HCT116 (cell line): ENCODE measurements at regions not wholly inside any gene's neighbourhood (a gene's known extent, or its start where the extent isn't known, plus 50 kb on each side); places are given as distances from the start of the nearest gene placed in this dataset.
"Not testable (repeated sequence)": the region's sequence is repeated elsewhere in the genome, so short reads cannot be mapped to it uniquely, and the experiment has no call there.

Experiments
- ATAC-seq: fragments of 200-7000 bp; cut with Tn5 transposase; 2 replicates; pipeline ENCODE4 v1.9.1; 2020; ENCODE audit warnings: mild to moderate bottlenecking, moderate library complexity
- BruUV-seq: library from RNA; stranded (reverse); fragments of 400-500 nt; replicated peaks from 2 replicates; lab custom pipeline; 2021; lab: Mats Ljungman, UMichigan
- CTCF ChIA-PET: fragments of 300-600 bp; sonication (Branson Sonifier 250); formaldehyde crosslinking; loops from one replicate; lab custom pipeline; 2021; ENCODE audit warnings: antibody characterized with exemption; lab: Charles Lee
- POLR2A ChIA-PET: fragments of 300-600, 350-600 bp; sonication (Branson Sonifier 250); formaldehyde crosslinking; loops from one replicate; lab custom pipeline; 2021; ENCODE audit warnings: antibody characterized with exemption; lab: Charles Lee
- RAD21 ChIA-PET, 2 experiments: fragments of 300-600 bp; sonication (Branson Sonifier 250); formaldehyde crosslinking; loops; one replicate each; lab custom pipeline; 2023; ENCODE audit warnings: low total read pairs in 2 of 2; ENCODE audit not compliant: uncharacterized antibody in 2 of 2, unreplicated experiment in 2 of 2, low non-redundant PET in 1 of 2; lab: Charles Lee
- DNase-seq: peaks from one replicate; pipeline ENCODE4 v3.0.0-alpha.2; 2010; ENCODE audit warnings: low read depth, low spot score
- H2AFZ ChIP-seq: fragments of 200-600 bp; shearing (Covaris generic), sonication (generic); 2 replicates; pipeline ENCODE4 v1.6.1; 2017; ENCODE audit warnings: low read depth, mixed run types, mixed read lengths, antibody characterized with exemption, low read length; ENCODE audit not compliant: poor library complexity, severe bottlenecking
- H3K27ac ChIP-seq: 2 replicates; pipeline ENCODE4 v1.5.1; 2012; ENCODE audit warnings: low read depth, low read length
- H3K27me3 ChIP-seq: fragments of 200-600 bp; sonication (generic); 2 replicates; pipeline ENCODE4 v1.6.1; 2016; ENCODE audit warnings: mixed run types, low read length, mixed read lengths; ENCODE audit not compliant: insufficient read depth
- H3K36me3 ChIP-seq, 2 experiments: fragments of 200-500 bp in 1 of 2; fragments of 200-600 bp in 1 of 2; sonication (Bioruptor generic) in 1 of 2; sonication (generic) in 1 of 2; 2 replicates each; pipeline versions ENCODE4 v1.5.1 to v1.6.1; 2014 to 2016; ENCODE audit warnings: low read length in 2 of 2, inconsistent platforms in 1 of 2, mixed read lengths in 1 of 2, mixed run types in 1 of 2; ENCODE audit not compliant: insufficient read depth in 2 of 2, control insufficient read depth in 1 of 2
- H3K4me1 ChIP-seq, 2 experiments: fragments of 200-600 bp in 1 of 2; sonication (generic) in 1 of 2; 2 replicates each; pipeline versions ENCODE4 v1.5.1 to v1.6.1; 2012 to 2017; ENCODE audit warnings: low read length in 2 of 2, inconsistent platforms in 1 of 2, mild to moderate bottlenecking in 1 of 2, mixed read lengths in 1 of 2, mixed run types in 1 of 2, moderate library complexity in 1 of 2; ENCODE audit not compliant: insufficient read depth in 2 of 2, control insufficient read depth in 1 of 2
- H3K4me2 ChIP-seq: fragments of 200-600 bp; sonication (generic); 2 replicates; pipeline ENCODE4 v1.6.1; 2017; ENCODE audit warnings: mixed run types, low read length, mixed read lengths
- H3K4me3 ChIP-seq, 2 experiments: fragments of 200-600 bp in 1 of 2; sonication (generic) in 1 of 2; replicated peaks in 1 of 2; 2 replicates each; pipeline ENCODE4 v1.5.1; 2011 to 2016; ENCODE audit warnings: low read length in 2 of 2, control low read depth in 1 of 2, low read depth in 1 of 2, mild to moderate bottlenecking in 1 of 2, mixed read lengths in 1 of 2, mixed run types in 1 of 2
- H3K79me2 ChIP-seq: fragments of 200-600 bp; sonication (generic); 2 replicates; pipeline ENCODE4 v1.6.1; 2017; ENCODE audit warnings: mild to moderate bottlenecking, mixed run types, low read length, moderate library complexity, mixed read lengths; ENCODE audit not compliant: insufficient read depth
- H3K9ac ChIP-seq: fragments of 200-600 bp; sonication (generic); 2 replicates; pipeline ENCODE4 v1.6.1; 2016; ENCODE audit warnings: low read length, mixed read lengths
- H3K9me2 ChIP-seq: fragments of 200-600 bp; sonication (generic), shearing (Covaris generic); 2 replicates; pipeline ENCODE4 v1.6.1; 2017; ENCODE audit warnings: mixed run types, mild to moderate bottlenecking, moderate library complexity; ENCODE audit not compliant: insufficient read depth
- H3K9me3 ChIP-seq, 2 experiments: fragments of 200-500 bp in 1 of 2; fragments of 200-600 bp in 1 of 2; sonication (Bioruptor generic) in 1 of 2; sonication (generic) in 1 of 2; 2 replicates each; pipeline ENCODE4 v1.6.1; 2014 to 2017; ENCODE audit warnings: low read length in 2 of 2, mixed read lengths in 2 of 2, inconsistent platforms in 1 of 2, low read depth in 1 of 2, mild to moderate bottlenecking in 1 of 2, mixed run types in 1 of 2, moderate library complexity in 1 of 2; ENCODE audit not compliant: control insufficient read depth in 1 of 2, insufficient read depth in 1 of 2
- H4K20me1 ChIP-seq: fragments of 200-600 bp; sonication (generic), shearing (Covaris generic); 2 replicates; pipeline ENCODE4 v1.6.1; 2017; ENCODE audit warnings: mixed run types, mild to moderate bottlenecking, moderate library complexity; ENCODE audit not compliant: insufficient read depth
- EGR1 ChIP-seq: IDR thresholded peaks from 2 replicates; pipeline ENCODE4 v1.6.1; 2012; ENCODE audit warnings: low read depth
- FOSL1 ChIP-seq: IDR thresholded peaks from 2 replicates; pipeline ENCODE4 v1.6.1; 2012; ENCODE audit warnings: low read depth
- JUND ChIP-seq: IDR thresholded peaks from 2 replicates; pipeline ENCODE4 v1.6.1; 2012
- SP1 ChIP-seq: IDR thresholded peaks from 2 replicates; pipeline ENCODE4 v1.6.1; 2012; ENCODE audit warnings: low read depth
- intact Hi-C: fragments of 100-400 bp; cut with micrococcal nuclease; formaldehyde crosslinking; loops from 2 replicates; pipeline ENCODE4 v1.10.0; 2022
- TF ChIP-seq, protein P1 (sequence below): IDR thresholded peaks from 2 replicates; pipeline ENCODE4 v1.6.1; 2012
- TF ChIP-seq, protein P2 (sequence below): IDR thresholded peaks from 2 replicates; pipeline ENCODE4 v1.6.1; 2012

DNA sequence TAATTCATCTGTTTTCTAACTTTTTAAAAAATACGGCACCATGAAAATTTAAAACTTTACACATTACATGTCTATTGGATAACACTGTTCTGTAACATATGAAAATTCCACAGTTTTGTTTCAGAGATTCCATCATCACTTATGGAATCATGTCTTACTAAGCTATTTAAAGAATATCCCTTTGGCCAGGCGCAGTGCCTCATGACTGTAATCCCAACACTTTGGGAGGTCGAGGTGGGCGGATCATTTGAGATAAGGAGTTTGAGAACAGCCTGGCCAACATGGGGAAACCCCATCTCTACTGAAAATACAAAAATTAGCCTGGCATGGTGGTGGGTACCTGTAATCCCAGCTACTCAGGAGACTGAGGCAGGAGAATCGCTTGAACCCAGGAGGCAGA lies 131.7 kb upstream of the KRR1 start:
- H3K9me2 ChIP-seq, CTCF ChIA-PET: not testable (repeated sequence)

DNA sequence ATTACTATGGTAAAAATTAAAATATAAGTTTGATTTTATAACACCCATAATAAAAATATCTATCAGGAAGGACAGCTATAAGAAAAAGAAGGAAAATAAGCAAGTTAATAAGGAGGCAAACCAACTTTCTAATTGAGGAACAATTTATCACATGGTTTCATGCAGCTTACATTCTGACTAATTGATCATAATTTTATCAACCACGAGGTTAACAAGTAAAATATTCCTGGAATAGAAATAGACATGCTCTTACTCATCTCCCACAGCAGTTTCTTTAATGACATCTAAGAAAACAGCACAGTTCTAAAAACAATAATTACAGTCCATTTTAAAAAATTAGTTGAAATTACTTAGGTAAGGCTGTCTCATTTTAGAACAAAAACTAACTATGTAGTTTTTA lies 130.8 kb upstream of the KRR1 start:
- no TSS peak for BruUV-seq
- Histone ChIP-seq H3K27ac (peak overlapping the region; percentile 99), H3K36me3 (no peaks in the 10 kb centered on the region), H3K4me2 (peak overlapping the region; percentile 31), H3K79me2 (0 out of 2 replicates have a peak, but pooled peaks cover 5% of the 10 kb centered on the region), H3K9me3 (no peaks in the 10 kb centered on the region), H3K4me3 (no peak overlapping the region), H4K20me1 (no peaks in the 10 kb centered on the region), H3K9me2 (no peaks in the 10 kb centered on the region), H3K4me1 (peaks cover 89 to 99% of the 10 kb centered on the region in 2 experiments), H3K27me3 (no peaks in the 10 kb centered on the region), H3K9ac (peak overlapping the region; percentile 72), H2AFZ (no peak overlapping the region)
- POLR2A ChIA-PET = interaction anchor here (0.7 to 14.5 kb wide), 12 partner anchors 13 to 812 kb away, joined by 3 to 271 read pairs (median 4); partner anchors contain the start of gene KRR1
- CTCF ChIA-PET = no interaction called here
- DNase-seq = no peak
- TF ChIP-seq, protein P1, sequence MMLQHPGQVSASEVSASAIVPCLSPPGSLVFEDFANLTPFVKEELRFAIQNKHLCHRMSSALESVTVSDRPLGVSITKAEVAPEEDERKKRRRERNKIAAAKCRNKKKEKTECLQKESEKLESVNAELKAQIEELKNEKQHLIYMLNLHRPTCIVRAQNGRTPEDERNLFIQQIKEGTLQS = no peak
- TF ChIP-seq FOSL1 = peak; percentile 47; the same call in 1 of the 2 replicates
- TF ChIP-seq SP1 = peak; percentile 53
- peak; percentile 57 for TF ChIP-seq JUND
- TF ChIP-seq, protein P2, sequence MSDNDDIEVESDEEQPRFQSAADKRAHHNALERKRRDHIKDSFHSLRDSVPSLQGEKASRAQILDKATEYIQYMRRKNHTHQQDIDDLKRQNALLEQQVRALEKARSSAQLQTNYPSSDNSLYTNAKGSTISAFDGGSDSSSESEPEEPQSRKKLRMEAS = peak; percentile 55; the same call in 1 of the 2 replicates
- ATAC-seq = no peak
- intact Hi-C loops = no loop called here
- RAD21 ChIA-PET = interaction anchor here (0.7 to 1.0 kb wide), 2 partner anchors 16 to 114 kb away, joined by 3 to 6 read pairs; no protein-coding TSS in a partner anchor

More for the DNA sequence above, 131.7 kb upstream of the KRR1 start:
- DNase-seq, H3K4me2 ChIP-seq, H3K27me3 ChIP-seq, intact Hi-C loops, H3K9ac ChIP-seq, RAD21 ChIA-PET, BruUV-seq, H4K20me1 ChIP-seq, H3K4me3 ChIP-seq, ATAC-seq, H3K9me3 ChIP-seq, H2AFZ ChIP-seq, H3K79me2 ChIP-seq, H3K36me3 ChIP-seq: not testable (repeated sequence)
- H3K4me1 ChIP-seq = peaks cover 89 to 99% of the 10 kb centered on the region in 2 experiments
- POLR2A ChIA-PET = interaction anchor here (2.1 to 14.5 kb wide), 2 partner anchors 13 to 24 kb away, joined by 8 to 271 read pairs; no protein-coding TSS in a partner anchor
- peak overlapping the region; percentile 99 for H3K27ac ChIP-seq
- 0 out of 2 replicates have a peak, but pooled peaks have one; percentile 37 for TF ChIP-seq EGR1
